ENCODE measurements at regions not wholly inside any gene's neighbourhood (a gene's known extent, or its start where the extent isn't known, plus 50 kb on each side); places are given as distances from the start of the nearest gene placed in this dataset.

GRCh38 chr14:65881642-65882041 is 469.1 kb downstream of the FUT8 start:
- ChIA-PET CTCF (no interaction called here), POLR2A (no interaction called here)
- DNase-seq (ENCODE audit: extremely low spot score): no peak
- TF ChIP-seq CTCF (IDR thresholded peaks at IDR 0.05; ENCODE audit: control extremely low read depth, extremely low read depth, low read depth, missing control alignments): no peak

DNA sequence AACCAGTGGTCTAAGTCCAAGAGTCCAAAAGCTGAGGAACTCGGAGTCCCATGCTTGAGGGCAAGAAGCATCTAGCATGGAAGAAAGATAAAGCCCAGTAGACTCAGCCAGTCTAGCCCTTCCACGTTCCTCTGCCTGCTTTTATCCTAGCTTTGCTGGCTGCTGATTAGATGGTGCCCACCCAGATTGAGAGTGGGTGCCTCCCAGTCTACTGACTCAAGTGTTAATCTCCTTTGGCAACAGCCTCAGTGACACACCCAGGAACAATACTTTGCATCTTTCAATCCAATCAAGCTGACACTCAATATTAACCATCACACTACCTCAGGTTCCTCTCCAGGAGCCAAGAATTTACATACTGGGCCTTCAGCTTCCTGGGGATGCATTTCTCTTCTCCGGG is 476.1 kb downstream of the FUT8 start:
- CTCF ChIA-PET: interaction anchor here (1.4 to 1.6 kb wide), 2 partner anchors 18 to 64 kb away, joined by 3 read pairs; no protein-coding TSS in a partner anchor
- POLR2A ChIA-PET: no interaction called here
- no peak for DNase-seq (ENCODE audit: extremely low spot score)
- no peak for TF ChIP-seq CTCF (IDR thresholded peaks at IDR 0.05; ENCODE audit: control extremely low read depth, extremely low read depth, low read depth, missing control alignments)

DNA sequence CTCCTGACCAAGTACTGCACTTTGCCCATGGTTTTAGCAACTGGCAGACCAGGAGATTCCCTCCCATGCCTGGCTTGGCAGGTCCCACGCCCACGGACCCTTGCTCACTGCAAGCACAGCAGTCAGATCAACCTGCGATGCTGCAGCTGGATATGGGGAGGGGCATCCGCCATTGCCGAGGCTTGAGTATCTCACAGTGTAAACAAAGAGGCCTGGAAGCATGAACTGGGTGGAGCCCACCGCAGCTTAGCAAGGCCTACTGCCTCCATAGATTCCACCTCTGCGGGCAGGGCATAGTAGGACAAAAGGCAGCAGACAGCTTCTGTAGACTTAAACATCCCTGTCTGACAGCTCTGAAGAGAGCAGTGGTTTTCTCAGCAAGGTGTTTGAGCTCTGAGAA is 479.8 kb downstream of the FUT8 start:
- POLR2A ChIA-PET: no interaction called here
- CTCF ChIA-PET: interaction anchor here (0.9 to 1.0 kb wide), 2 partner anchors 14 to 58 kb away, joined by 3 read pairs; no protein-coding TSS in a partner anchor
- TF ChIP-seq CTCF (IDR thresholded peaks at IDR 0.05; ENCODE audit: control extremely low read depth, extremely low read depth, low read depth, missing control alignments): no peak
- no peak for DNase-seq (ENCODE audit: extremely low spot score)

DNA sequence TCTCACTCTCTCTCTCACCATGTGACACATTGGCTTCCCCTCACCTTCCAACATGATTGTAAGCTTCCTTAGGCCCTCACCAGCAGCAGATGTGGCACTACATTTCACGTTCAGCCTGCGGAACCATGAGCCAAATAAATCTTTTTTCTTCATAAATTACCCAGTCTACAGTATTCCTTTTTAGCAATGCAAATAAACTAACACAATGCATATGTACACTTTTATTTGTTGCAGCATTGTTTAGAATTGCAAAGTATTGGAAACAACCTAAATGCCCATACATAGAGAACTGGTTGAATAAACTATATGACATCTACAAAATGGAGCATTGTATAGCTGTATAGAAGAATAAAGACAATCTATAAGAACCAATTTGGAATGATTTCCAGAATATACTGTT is 487.6 kb downstream of the FUT8 start:
- DNase-seq (ENCODE audit: extremely low spot score): no peak
- ChIA-PET POLR2A (no interaction called here), CTCF (no interaction called here)
- TF ChIP-seq CTCF (IDR thresholded peaks at IDR 0.05; ENCODE audit: control extremely low read depth, extremely low read depth, low read depth, missing control alignments): no peak

GRCh38 chr14:65901595-65901994 is 489.1 kb downstream of the FUT8 start:
- ChIA-PET POLR2A (no interaction called here), CTCF (no interaction called here)
- no peak for TF ChIP-seq CTCF (IDR thresholded peaks at IDR 0.05; ENCODE audit: control extremely low read depth, extremely low read depth, low read depth, missing control alignments)
- no peak for DNase-seq (ENCODE audit: extremely low spot score)

DNA sequence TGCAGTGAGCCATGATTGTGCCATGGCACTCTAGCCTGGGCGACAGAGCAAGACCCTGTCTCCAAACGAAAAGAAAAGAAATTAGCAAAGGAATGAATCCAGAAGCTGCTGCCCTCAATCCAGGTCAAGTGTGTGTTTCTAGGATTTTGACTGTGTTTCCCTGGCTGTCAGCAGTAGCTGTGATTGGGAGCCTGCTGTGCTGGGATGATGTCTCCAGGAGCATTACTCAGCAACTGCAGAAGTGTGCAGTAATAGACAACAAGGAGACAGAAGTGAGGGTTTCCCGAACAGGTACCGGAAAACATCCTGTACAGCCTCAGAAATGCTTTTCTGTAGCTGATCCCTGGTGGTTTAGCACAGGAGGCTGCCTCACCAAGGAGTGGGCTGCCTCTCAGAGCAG is 492.5 kb downstream of the FUT8 start:
- CTCF ChIA-PET: no interaction called here
- DNase-seq (ENCODE audit: extremely low spot score): no peak
- no peak for TF ChIP-seq CTCF (IDR thresholded peaks at IDR 0.05; ENCODE audit: control extremely low read depth, extremely low read depth, low read depth, missing control alignments)
- POLR2A ChIA-PET: no interaction called here

DNA sequence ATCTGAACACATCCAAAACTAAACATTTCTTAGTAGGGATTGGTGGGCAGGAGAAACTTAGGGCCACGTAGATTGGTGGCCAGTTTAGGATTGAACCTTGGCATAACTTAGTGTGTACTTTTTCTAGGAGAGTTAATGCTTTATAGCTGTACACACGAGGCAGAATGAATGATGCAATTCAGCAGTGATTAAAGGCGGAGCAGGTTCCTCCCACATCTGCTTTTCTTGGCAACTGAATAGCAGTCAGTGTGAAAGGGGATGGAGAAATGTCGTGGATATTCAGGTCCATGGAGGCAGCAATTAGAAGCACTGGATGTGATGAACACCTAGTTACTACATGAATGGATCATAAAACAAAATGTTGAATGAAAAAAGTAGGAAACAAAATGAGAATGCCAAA is 493.8 kb downstream of the FUT8 start:
- TF ChIP-seq CTCF (IDR thresholded peaks at IDR 0.05; ENCODE audit: control extremely low read depth, extremely low read depth, low read depth, missing control alignments): no peak
- DNase-seq (ENCODE audit: extremely low spot score): no peak
- ChIA-PET POLR2A (no interaction called here), CTCF (no interaction called here)
